ENCODE measurements at regions not wholly inside any gene's neighbourhood (a gene's known extent, or its start where the extent isn't known, plus 50 kb on each side); places are given as distances from the start of the nearest gene placed in this dataset.

- 21 to 32% methylated on average over 3 of the region's 3 CpGs for WGBS, 2 donors
Observed at GRCh38 chr4:15238720-15239119, 189.1 kb upstream of the C1QTNF7 start.

GRCh38 chr4:15239866-15240265 is 188.0 kb upstream of the C1QTNF7 start:
- H3K9me3 ChIP-seq, result no peaks in the 10 kb centered on the region
- TF ChIP-seq CTCF (IDR thresholded peaks at IDR 0.05), result no peak
- no peaks in the 10 kb centered on the region for H3K27me3 ChIP-seq
- WGBS, 2 donors, result 38 to 53% methylated on average over 4 of the region's 4 CpGs
- intact Hi-C loops (cut with DNase I), result loop anchor here (2.0 to 10.0 kb wide), 7 partner anchors 155 to 415 kb away; partner anchors contain the start of gene FBXL5 (in 1 of the 10)
- DNase-seq (peak in 1 of 2 donors; percentile 67), ATAC-seq (peak; percentile 55 to 85 (median 74))
- H3K4me1 ChIP-seq, result peaks cover 0 to 26% (median 3%) of the 10 kb centered on the region in 9 donors
- H3K4me3 ChIP-seq, result no peak overlapping the region
- peak overlapping the region in 3 of 10 donors; percentile 23 to 37 (median 31) for H3K27ac ChIP-seq
- H3K36me3 ChIP-seq, result no peaks in the 10 kb centered on the region

More at GRCh38 chr4:15238720-15239119, 189.1 kb upstream of the C1QTNF7 start:
- no peaks in the 10 kb centered on the region for H3K9me3 ChIP-seq
- intact Hi-C loops (cut with DNase I), result loop anchor here (1.0 to 10.0 kb wide), 8 partner anchors 156 to 416 kb away; partner anchors contain the start of gene FBXL5 (in 1 of the 10)
- no peak overlapping the region for H3K27ac ChIP-seq
- peak in 1 of 2 donors; percentile 20 for DNase-seq
- TF ChIP-seq CTCF (IDR thresholded peaks at IDR 0.05), result peak; percentile 22 to 67 (median 61)
- peak in 7 of 8 donors; percentile 52 to 77 (median 68) for ATAC-seq
- H3K4me1 ChIP-seq, result peaks cover 0 to 34% (median 10%) of the 10 kb centered on the region in 9 donors
- H3K36me3 ChIP-seq, result no peaks in the 10 kb centered on the region
- H3K27me3 ChIP-seq, result no peaks in the 10 kb centered on the region
- H3K4me3 ChIP-seq, result no peak overlapping the region

GRCh38 chr4:15240764-15241163 is 187.1 kb upstream of the C1QTNF7 start:
- DNase-seq, result no peak
- H3K4me3 ChIP-seq, result no peak overlapping the region
- ATAC-seq, result no peak
- H3K9me3 ChIP-seq, result no peaks in the 10 kb centered on the region
- H3K27me3 ChIP-seq, result no peaks in the 10 kb centered on the region
- no peaks in the 10 kb centered on the region for H3K36me3 ChIP-seq
- 73 to 79% methylated on average over 3 of the region's 3 CpGs for WGBS, 2 donors
- peaks cover 0 to 26% (median 0%) of the 10 kb centered on the region in 9 donors for H3K4me1 ChIP-seq
- peak overlapping the region in 1 of 10 donors; percentile 31 for H3K27ac ChIP-seq
- intact Hi-C loops (cut with DNase I), result loop anchor here in 1 of 10 donors (5.0 kb wide), 1 partner anchor 157 kb away; no protein-coding TSS in a partner anchor
- TF ChIP-seq CTCF (IDR thresholded peaks at IDR 0.05), result no peak

GRCh38 chr4:15242021-15242420 is 185.8 kb upstream of the C1QTNF7 start:
- no peak for TF ChIP-seq CTCF (IDR thresholded peaks at IDR 0.05)
- WGBS, 2 donors, result 90 to 100% methylated on average over 1 of the region's 1 CpG
- H3K9me3 ChIP-seq, result no peaks in the 10 kb centered on the region
- peaks cover 0 to 26% (median 0%) of the 10 kb centered on the region in 9 donors for H3K4me1 ChIP-seq
- ATAC-seq (no peak), DNase-seq (no peak)
- no peaks in the 10 kb centered on the region for H3K36me3 ChIP-seq
- H3K27me3 ChIP-seq, result no peaks in the 10 kb centered on the region
- intact Hi-C loops (cut with DNase I), result loop anchor here in 1 of 10 donors (5.0 kb wide), 1 partner anchor 155 kb away; no protein-coding TSS in a partner anchor
- H3K27ac ChIP-seq, result no peak overlapping the region
- no peak overlapping the region for H3K4me3 ChIP-seq
